Ishikawa (cell line): ENCODE measurements at regions not wholly inside any gene's neighbourhood (a gene's known extent, or its start where the extent isn't known, plus 50 kb on each side); places are given as distances from the start of the nearest gene placed in this dataset.

ENCODE experiments used
- RAD21 ChIP-seq: IDR thresholded peaks from 2 replicates; pipeline ENCODE4 v1.6.1; 2012; ENCODE audit warnings: low read depth
- TF ChIP-seq, protein P1 (sequence below): IDR thresholded peaks from 2 replicates; pipeline ENCODE4 v1.6.1; 2012

DNA sequence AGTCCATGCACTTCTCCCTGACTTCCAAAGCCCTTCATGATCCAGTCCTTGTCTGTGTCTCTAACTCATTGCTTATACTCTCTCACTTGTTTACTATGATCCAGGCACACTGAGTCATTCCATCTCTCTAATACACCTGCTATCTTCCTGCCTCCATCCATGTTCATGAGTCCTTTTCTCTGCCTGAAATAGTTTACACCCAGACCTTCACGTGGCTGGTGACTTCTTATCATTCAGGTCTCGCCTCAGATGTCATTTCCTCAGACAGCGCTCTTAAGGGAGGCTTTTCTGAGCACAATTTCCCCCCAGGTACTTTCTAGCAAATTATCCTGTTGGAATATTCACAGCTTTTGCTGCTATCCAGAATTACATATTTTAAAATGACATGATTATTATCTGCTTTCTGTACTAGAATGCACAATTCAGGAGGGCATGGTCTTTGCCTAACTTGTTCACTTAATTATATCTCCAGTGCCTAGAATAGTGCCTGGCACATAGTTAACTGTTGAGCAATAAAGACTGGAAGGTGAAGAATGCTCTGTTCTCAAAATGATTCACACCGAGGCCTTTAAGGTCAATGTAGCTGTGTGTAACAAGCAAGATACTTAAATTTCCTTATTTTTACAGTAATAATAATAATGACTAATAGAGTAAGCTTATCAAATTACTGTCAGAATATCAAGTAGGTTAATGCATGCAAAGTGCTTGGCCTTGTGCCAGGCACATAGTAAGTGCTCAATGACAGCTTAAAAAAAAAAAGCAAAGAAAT is 183.7 kb upstream of the SPRY2 start:
- TF ChIP-seq, protein P1, sequence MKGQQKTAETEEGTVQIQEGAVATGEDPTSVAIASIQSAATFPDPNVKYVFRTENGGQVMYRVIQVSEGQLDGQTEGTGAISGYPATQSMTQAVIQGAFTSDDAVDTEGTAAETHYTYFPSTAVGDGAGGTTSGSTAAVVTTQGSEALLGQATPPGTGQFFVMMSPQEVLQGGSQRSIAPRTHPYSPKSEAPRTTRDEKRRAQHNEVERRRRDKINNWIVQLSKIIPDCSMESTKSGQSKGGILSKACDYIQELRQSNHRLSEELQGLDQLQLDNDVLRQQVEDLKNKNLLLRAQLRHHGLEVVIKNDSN, result no peak
- no peak for TF ChIP-seq RAD21
